ENCODE measurements at regions not wholly inside any gene's neighbourhood (a gene's known extent, or its start where the extent isn't known, plus 50 kb on each side); places are given as distances from the start of the nearest gene placed in this dataset.

DNA sequence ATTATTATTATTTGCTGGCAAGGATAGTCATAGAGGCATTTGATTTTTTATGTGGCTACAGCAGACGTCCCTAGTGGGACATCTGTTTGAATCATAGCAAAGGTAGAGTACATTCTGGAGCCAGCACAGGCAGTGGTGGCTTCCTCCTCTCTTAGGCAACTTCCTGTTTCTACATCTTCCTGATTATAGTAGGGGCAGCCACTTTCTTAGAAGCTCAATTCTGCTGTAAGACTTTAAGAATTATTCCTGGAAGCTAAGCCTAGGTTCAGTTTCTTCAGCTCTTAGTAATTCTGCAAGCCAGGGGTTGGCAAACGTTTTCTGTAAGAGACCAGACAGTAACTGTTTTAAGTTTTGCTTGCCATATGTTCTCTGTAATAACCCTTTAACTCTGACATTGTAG is 129.3 kb upstream of the TENM4 start:
- no peak for DNase-seq

DNA sequence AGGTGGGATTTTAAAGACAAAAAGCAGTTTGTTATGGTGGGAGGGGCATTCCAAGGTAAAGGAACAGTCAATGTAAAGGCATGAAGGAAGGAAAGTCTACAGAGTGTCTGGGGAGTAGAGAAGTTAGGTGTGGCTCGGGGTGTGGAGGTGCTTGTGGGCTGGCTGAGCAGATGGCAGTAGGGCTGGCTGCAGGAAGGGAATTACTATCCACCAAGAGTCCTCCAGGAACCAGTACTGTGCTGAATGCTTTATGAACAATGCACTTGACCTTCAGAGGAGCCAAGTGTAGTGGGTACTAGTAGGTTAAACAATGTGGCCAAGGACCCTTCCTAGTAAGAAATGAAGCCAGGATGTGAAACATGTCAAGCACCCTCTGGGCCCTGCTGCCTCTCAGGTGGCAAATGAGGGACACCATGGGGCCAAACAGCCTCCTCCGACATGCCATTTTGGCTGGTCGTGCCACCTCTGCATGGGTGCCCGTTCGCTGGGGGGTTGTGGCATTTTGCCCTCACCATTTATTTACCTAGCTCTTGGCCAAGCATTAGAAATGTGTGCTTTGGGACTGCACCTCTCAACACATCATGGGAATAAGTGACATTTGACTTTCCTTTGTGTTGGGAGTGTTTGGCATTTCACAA is 123.6 kb upstream of the TENM4 start:
- no peak for DNase-seq

DNA sequence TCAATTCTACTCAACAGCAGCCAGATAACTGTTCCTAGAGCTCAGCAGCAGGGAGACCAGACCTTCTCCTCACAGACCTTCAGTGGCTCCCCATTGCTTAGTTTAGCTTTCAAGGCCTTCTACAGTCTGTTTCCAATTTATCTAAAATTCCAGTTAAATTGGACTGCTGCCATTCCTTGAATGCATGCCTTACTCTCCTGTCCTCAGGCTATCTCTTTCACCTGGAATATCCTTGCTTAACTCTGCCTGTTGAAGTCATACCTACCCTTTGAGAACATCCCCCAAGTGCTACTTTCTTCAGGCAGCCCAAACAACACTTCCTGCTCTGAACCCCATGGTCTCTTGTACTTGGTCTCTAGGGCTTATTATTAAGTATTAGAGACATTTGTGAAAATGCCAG is 120.7 kb upstream of the TENM4 start:
- no peak for DNase-seq

DNA sequence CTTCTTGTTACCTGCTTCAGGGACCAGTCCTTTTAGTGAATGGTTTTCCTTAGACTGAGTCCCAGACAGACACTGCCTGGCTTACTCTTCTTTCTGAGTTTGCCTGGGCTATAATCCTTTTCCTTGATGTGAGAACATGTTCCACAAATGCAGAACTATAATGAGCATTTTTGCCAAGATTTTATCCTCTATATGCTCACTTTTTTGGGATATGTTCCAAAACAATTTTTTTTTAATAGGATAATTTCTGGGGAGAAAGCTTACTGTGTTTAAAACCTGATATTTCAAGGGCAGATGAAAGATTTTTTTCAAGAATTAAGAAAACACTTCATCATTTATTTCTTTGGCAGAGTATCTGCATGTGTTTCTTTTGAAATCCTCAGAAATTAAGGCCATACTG is 110.0 kb upstream of the TENM4 start:
- no peak for DNase-seq

DNA sequence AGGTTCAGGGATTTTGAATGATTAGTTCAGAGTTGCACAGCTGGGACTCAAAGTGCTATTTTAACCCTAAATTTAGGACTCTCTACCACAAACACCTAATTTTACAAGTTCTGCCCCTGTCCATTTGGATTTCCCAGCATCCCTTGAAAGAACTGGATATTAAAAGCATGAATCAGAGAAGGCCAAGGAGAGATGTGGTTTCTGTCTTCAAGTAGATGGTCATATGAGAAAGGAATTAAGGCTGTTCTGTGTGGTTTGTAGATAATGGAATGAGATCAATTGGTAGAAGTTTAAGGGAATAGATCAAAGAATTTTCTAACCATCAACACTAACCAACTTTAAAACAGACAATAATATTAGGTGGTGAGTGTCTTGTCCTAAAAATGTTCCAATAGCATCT is 106.4 kb upstream of the TENM4 start:
- no peak for DNase-seq

DNA sequence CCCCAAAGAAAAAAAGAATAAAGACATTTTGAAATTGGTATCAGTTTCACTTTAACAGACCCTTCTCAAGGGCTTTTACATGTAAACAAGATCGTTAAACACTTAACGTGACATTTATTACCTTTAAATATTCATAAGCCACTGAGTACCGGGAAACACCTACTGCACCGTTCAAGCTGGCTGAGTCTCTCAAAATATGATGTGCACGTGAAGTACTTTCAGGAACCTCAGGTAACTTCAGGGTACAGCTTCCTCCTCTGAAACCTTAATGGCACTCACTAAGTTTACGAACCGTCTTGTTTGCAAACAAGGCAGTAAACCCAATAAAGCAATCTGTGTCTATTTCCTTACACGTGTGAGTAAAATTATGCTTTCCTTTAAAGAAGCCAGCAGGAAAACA is 105.5 kb upstream of the TENM4 start:
- DNase-seq, result no peak

DNA sequence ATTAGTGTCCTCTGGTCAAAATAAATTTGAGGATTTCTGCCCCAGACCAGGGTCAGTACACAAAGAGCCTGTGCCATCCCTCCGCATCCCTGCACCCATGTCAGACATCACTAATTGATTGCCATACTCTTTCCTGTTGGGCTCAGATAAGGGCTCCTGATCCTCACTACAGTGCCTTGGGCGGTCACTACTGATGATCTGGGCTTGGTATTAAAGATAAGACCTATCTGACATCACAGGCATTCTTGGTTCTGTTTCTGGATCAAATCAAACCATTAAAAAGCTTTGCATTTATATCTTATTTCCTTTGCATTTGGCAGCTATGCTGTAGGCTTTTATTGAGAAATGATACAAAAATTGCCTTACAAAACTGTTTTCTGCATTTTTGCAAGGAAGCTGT is 103.5 kb upstream of the TENM4 start:
- no peak for DNase-seq

DNA sequence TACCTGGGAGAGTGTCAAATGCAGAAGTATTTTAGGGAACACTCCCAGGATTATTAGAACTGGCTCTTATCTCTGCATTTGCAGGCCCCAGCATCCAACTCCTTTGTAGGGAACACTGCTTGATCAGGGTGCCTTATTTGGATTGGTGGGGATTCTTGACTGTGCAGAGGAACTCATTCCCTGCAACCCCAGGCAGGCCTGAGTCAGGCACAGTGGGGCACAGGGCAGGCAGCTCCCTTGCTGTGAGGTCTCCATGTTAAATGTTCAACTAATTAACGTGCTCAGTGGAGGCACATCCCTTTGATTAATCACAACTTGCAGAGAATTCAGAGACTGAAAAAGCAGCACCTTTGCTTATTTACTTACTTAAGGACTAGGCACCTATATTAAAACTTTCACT is 102.3 kb upstream of the TENM4 start:
- no peak for DNase-seq

DNA sequence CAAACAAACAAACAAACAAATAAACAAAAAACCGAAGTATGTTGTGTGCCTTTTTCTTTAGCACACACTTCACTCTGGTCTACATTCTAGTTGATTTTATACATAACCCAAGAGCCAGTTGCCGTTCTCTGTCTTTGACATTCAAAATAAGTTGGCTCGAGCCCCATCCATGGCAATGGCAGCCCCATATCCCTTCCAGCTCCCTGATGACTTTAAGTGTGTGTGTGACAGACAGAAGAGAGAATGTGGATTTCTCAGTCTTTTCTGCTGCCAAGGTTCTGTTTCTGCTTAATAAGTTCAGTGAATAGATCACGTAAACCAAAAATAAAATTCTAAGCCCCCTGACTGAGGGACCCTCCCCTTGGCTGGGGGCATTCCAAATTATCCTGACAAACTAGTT is 100.6 kb upstream of the TENM4 start:
- DNase-seq, result no peak

DNA sequence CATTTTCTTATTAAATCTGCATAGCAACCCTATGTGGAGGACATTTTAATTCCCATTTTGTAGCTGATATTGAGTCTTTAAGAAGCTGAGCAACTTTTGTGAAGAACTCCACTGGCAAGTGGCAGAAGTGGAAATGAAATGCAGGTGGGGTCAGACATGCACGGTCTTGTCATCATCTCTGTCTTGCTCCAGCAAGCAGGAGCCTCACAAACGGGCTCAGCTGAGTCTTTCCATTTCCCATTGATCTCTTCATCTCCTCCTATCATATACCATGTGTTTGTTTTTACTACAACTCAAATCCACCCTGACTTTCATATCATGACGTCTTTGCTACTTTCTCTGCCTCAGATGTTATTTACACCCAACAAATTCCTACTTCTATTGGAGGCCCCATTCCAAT is 97.9 kb upstream of the TENM4 start:
- DNase-seq, result peak; percentile 66

DNA sequence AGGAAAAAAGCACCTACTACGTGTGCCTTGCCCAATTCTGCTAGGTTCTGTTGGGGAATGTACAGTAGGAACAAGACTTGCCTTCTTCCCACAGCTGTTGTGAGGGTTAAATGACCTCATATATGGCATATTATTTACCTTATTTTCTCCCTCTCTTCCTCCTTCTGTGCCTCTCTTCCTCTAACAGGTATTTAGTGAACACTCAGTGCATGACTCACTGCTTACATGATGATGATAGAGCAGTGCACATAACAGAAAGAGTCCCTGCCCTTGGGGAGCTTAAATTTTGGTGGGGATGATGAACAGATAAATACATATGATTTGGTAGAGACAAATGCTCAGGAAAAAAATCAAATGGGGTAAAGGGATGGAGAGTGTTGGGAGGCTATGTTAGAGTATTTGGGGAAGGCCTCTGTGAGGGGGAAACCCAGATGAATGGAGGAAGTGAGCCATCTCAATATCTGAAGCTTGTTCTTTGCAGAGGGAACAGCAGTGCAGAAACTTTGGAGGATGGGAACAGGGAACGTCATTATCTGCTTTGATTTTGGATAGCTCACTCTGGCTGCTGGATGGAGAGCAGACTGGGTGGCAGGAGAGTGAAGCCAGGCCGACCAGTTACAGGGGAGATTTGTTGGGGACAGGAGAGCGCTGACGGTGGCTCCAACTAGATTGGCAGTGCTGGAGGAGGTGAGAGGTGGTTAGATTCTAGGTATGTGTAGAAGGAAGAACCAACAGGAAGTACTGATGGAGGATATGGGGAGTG is 95.5 kb upstream of the TENM4 start:
- DNase-seq, result no peak

DNA sequence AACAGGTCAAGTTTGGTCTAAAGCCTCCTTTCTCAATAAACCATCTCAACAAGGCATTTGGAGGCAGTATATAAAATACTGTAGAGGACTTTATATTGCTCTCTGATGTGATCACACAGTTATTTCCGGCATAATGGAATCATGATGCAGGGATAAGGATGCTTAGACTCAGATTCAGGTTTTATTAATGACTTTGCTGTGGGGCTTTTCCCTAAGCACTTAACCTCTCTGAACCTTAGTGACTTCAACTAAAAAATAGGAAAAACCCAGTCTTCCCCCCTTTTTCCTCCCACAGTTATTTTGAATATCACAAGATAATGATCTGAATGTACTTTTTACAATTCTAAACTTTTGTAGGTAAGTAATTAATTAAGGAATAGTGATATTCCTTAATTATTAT is 94.8 kb upstream of the TENM4 start:
- DNase-seq, result no peak

DNA sequence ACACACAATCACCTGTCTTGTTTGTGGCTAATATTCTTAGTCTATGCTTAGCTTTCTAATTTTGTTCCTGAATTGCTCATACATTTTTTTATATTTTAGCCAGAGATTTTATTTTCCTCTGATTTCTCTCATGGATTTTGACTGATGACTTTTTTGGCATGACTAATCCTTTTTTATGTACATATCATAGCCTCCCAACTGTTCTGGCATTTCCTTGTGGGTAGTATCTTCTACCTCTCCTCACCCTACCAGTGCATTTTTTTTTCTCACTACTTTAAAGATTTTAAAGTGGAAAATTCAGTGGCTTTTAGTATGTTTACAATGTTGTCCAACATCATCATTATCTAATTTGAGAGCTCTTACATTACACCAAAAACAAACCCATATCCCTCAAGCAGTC is 84.4 kb upstream of the TENM4 start:
- DNase-seq, result no peak

DNA sequence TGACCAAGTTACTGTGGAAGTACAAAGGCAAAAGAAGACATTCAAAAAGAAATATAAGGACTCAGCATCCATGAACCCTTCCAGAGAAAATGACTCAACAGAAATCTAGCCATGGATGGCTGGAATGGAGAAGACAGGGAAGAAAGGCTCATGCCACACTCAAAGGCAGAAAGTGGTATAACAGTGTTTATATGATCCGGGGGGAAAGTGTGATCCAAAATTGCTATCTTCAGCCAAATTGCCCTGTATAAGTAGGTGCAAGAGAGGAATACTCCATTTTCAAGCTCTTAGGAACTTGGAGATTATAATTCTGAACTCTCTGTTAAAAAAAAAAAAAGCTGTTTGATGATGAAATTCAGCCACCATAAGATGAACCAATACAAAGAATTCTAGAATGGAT is 81.8 kb upstream of the TENM4 start:
- no peak for DNase-seq

DNA sequence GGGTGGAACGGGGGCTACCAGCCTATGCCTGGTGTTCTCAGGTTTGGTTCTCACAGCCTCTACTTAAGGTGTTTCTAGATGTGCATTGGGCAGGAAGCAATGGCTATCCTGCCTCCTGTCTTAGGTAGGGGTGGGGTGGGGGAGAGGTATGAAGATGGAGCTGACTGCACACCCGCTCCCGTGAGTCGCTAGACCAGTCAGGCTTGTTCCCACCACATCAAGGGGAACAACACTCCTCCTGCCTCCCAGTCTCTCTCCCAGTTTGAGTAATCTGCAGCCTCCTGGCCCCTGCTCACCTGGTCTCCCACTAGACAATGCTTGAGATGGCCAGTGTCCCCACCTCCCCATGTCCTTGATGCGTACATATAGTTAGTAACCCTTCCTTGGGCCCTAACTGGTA is 79.3 kb upstream of the TENM4 start:
- DNase-seq, result no peak

DNA sequence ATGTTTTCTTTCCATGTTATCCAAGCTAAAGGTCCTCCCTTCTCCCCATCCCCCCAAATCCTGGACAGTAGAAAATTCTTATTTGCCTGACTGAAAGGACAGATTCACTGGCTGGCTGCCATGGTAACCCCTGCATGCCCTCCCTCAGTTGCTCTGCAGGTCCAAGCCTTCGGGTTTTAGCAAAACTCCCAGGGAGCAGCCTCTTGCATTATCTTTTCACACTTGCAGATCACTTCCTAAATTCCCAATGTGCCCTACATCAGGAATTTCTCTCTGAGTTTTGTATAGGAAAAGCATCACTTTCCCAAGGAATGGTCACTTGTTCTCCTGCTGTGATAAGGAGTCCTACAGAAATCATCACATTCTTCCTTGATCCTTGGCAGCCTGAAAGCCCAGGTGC is 75.0 kb upstream of the TENM4 start:
- no peak for DNase-seq

DNA sequence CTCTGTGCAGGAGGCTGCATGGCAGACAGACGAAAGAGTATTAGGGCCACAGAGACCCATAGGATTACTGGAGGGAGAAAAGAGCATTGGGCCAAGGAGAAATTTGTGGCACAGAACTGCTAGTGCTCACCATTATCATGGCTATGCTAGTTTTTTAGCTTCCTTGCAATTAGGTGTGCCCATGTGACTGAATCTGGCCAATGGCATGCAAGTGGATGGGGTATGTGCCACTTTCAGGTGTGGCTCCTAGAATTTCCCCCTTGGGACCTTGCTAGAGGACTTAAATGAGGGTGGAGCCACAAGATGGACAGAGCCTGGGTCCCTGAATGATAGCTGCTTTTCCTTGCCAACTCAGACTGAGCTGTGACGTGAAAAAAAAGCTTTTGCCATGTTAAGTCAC is 73.9 kb upstream of the TENM4 start:
- no peak for DNase-seq

DNA sequence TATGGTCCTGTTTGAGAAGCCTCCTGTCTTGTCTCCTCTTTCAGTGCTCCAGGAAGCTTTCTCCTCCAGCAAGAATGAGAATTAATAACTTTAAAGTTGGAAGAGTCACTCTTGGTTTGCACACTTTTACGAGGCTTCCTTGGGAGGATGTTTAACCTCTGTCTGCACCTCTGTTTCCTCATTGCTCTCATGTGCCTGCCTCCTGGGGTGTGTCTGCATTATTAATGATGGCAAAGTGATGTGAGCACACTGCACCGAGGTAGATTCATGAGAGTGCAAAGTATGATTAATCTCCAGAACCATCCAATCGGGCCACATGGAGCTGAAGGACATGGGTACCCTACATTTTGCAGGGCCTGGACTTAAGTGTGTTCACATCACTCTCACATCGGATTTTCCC is 73.5 kb upstream of the TENM4 start:
- no peak for DNase-seq

DNA sequence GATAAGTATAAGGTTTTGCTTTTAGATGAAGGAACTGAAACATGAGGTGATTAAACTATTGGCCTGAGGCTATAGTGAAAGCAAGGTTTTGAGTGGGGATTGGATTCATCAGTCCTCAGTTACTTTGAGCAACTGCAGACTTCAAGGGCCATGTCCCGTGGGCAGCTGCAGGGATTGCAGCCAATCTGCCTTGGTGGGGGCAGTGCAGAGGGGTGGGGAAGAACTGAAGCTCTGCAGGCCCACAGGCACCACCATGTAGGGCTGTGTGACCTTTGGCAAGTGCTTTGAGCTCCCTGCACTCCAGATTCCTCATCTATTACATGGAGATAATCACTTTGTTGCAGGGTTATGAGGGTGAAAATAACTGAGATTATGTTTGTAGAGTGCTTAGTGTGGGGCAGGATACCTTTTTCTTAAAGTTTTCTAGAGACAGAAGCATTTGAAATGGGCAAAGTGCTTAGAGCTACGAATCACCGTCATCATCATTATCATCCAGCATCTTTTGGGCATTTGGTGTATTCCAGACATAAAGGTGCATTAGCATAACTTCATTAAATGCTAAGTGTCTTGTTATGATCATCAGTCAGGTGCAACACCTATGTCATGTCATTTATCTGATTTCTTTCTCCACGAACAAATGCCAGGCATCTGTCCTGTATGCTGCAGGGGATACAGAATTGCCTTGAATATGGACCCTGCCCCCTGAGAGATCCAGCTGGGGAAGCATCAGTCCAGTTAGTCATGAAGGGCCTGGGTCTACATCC is 72.1 kb upstream of the TENM4 start:
- no peak for DNase-seq

DNA sequence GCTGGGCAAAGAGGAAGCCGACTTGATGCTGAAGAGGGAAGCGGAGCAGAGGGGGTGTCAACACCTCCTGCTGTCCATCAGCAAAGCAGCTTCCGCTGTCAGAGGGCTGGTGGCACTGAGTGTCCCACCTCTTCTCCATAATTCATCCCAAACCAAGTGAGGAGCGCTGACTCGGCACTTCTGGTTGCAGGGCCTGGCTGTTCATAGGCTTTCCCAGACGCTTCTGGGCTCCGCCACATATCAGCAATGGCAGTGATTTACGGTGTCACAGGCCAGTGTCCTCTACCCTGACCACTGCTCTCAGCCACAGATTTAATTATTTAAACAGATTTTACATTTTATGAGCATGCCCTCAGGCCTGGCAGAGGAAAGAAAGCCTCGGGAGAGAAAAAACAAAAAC is 70.1 kb upstream of the TENM4 start:
- no peak for DNase-seq

DNA sequence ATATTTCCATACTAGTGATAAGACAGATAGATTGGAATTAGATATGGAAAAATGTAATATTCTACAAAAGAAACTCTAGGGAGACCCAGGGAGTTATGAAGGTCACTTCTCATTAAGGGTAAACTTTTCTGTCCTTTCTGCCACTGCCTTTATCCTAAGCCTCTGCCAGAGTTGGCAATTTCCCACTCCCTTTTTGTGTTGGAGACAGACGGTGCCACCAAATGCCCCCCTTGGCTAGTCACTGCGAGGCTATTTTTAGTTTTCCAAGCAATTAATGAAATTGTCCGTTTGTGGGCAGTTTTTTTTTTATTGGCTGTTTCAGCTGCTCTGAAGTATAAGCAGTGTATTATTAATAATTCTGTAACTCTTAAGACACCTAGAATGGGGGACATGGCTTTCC is 67.6 kb upstream of the TENM4 start:
- DNase-seq, result no peak

DNA sequence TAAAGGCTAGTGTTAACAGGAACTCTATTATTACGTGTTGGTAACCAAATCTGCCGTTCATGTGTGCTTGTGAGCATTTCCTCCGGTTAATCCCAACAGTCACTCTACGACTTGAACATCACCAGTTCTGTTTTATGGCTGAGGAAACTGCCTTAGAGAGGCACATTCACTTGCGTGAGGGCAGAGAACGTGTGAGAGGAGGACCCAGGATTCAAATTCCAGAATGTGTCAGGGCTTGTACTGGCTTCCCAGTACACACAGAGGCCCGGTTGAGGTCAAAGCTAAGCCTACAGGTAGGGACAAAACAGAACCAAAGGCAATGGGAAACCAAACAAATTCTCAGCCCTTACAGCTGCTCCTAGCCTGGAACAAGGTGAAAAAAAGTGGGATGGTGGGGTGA is 66.9 kb upstream of the TENM4 start:
- DNase-seq, result no peak

DNA sequence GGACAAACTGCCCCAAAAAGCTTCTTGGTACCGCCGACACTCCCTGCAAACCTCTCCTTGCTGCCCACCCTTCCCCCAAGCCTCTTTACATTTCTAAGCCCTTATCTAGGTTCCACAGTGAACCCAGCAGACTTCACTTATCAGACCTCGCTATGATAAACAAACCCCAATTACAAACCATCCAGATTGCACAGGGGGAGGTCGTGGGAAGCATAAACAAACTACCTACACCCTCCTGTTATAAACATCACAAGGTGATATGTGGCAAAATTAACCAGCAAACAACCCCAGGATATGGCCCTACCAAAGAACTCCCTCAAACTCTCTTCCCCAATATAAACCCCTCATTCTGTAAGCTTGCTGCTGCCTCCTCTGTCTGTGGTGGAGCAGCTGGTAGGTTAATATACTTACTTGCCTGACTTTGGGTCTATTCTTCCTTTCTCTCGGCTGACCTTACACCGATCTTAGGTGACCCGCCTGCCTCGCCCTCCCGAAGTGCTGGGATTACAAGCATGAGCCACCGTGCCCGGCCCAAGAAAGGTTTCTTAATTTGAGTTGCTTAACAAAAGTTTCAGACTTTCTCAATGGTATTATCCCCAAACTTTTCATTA is 66.0 kb upstream of the TENM4 start:
- no peak for DNase-seq

DNA sequence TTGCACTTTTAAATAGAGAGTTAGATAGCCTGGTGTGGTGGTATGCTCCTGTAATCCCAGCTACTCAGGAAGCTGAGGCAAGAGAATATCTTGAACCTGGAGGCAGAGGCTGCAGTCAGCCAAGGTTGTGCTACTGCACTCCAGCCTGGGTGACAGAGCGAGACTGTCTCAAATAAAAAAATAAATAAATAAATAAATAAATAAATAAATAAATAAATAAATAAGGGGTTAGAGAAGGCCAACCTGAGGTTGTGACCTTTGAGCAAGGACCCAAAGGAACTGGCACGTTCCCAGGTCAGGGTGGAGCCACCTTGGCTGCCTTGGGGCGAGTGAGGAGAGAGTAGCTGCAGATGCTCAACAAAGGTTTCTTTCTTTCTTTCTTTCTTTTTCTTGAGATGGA is 65.3 kb upstream of the TENM4 start:
- DNase-seq, result no peak

Data from NCI-H2171 treated with DMSO at 0.1 percent for 48 hours (cell line).